Effector memory CD4-positive, alpha-beta T cell (primary cell): ENCODE measurements at regions not wholly inside any gene's neighbourhood (a gene's known extent, or its start where the extent isn't known, plus 50 kb on each side); places are given as distances from the start of the nearest gene placed in this dataset.

Experiments used
- DNase-seq, 3 donors: peaks; one replicate each; pipeline ENCODE4 v3.0.0-alpha.2; 2020
- H3K27ac ChIP-seq: 2 replicates; pipeline ENCODE4 v1.7.0; 2013; ENCODE audit warnings: mild to moderate bottlenecking, low read length, moderate library complexity; ENCODE audit not compliant: insufficient read depth, poor library complexity, severe bottlenecking
- H3K27me3 ChIP-seq: replicated peaks from 2 replicates; pipeline ENCODE4 v1.7.0; 2013; ENCODE audit warnings: mild to moderate bottlenecking, low read length; ENCODE audit not compliant: insufficient read depth, control insufficient read depth, poor library complexity, severe bottlenecking
- H3K36me3 ChIP-seq: 2 replicates; pipeline ENCODE4 v1.7.0; 2013; ENCODE audit warnings: mild to moderate bottlenecking, low read length, moderate library complexity; ENCODE audit not compliant: control insufficient read depth, insufficient read depth
- H3K4me1 ChIP-seq: 2 replicates; pipeline ENCODE4 v1.7.0; 2013; ENCODE audit warnings: low read length, mild to moderate bottlenecking; ENCODE audit not compliant: control insufficient read depth, insufficient read depth, poor library complexity, severe bottlenecking
- H3K4me3 ChIP-seq: 2 replicates; pipeline ENCODE4 v1.7.0; 2013; ENCODE audit warnings: low read length, low read depth, mild to moderate bottlenecking; ENCODE audit not compliant: insufficient read depth, poor library complexity, severe bottlenecking
- H3K9me3 ChIP-seq: 2 replicates; pipeline ENCODE4 v1.7.0; 2013; ENCODE audit warnings: mild to moderate bottlenecking, low read length, moderate library complexity; ENCODE audit not compliant: control insufficient read depth

GRCh38 chrX:74251006-74251930 is 52.7 kb upstream of the ZCCHC13 start:
- Histone ChIP-seq H3K27ac (no peak overlapping the region), H3K27me3 (no peaks in the 10 kb centered on the region), H3K4me3 (no peak overlapping the region), H3K4me1 (no peaks in the 10 kb centered on the region), H3K36me3 (no peaks in the 10 kb centered on the region), H3K9me3 (no peaks in the 10 kb centered on the region)
- no peak for DNase-seq

GRCh38 chrX:74250574-74250973 is 53.4 kb upstream of the ZCCHC13 start:
- Histone ChIP-seq H3K27me3 (no peaks in the 10 kb centered on the region), H3K4me1 (no peaks in the 10 kb centered on the region), H3K27ac (no peak overlapping the region), H3K36me3 (no peaks in the 10 kb centered on the region), H3K4me3 (no peak overlapping the region), H3K9me3 (no peaks in the 10 kb centered on the region)
- no peak for DNase-seq

- H3K4me3 ChIP-seq, result no peak overlapping the region
- no peak for DNase-seq
- no peaks in the 10 kb centered on the region for H3K27me3 ChIP-seq
- no peaks in the 10 kb centered on the region for H3K9me3 ChIP-seq
- H3K4me1 ChIP-seq, result no peaks in the 10 kb centered on the region
- H3K27ac ChIP-seq, result no peak overlapping the region
- no peaks in the 10 kb centered on the region for H3K36me3 ChIP-seq
These were observed 54.0 kb upstream of the ZCCHC13 start for GRCh38 chrX:74249963-74250362.

- no peaks in the 10 kb centered on the region for H3K36me3 ChIP-seq
- no peaks in the 10 kb centered on the region for H3K27me3 ChIP-seq
- DNase-seq, result no peak
- H3K9me3 ChIP-seq, result no peaks in the 10 kb centered on the region
- no peaks in the 10 kb centered on the region for H3K4me1 ChIP-seq
- H3K4me3 ChIP-seq, result no peak overlapping the region
- H3K27ac ChIP-seq, result no peak overlapping the region
These were observed 55.1 kb upstream of the ZCCHC13 start for GRCh38 chrX:74248889-74249288.

- peaks cover 6% of the 10 kb centered on the region for H3K36me3 ChIP-seq
- H3K27ac ChIP-seq, result no peak overlapping the region
- no peaks in the 10 kb centered on the region for H3K9me3 ChIP-seq
- no peak for DNase-seq
- no peaks in the 10 kb centered on the region for H3K4me1 ChIP-seq
- H3K4me3 ChIP-seq, result no peak overlapping the region
- no peaks in the 10 kb centered on the region for H3K27me3 ChIP-seq
These were observed 57.5 kb upstream of the ZCCHC13 start for GRCh38 chrX:74246524-74246923.

- Histone ChIP-seq H3K27me3 (no peaks in the 10 kb centered on the region), H3K27ac (no peak overlapping the region), H3K4me1 (no peaks in the 10 kb centered on the region), H3K36me3 (peaks cover 6% of the 10 kb centered on the region), H3K9me3 (no peaks in the 10 kb centered on the region), H3K4me3 (no peak overlapping the region)
- no peak for DNase-seq
These were observed 61.4 kb upstream of the ZCCHC13 start for GRCh38 chrX:74242484-74243138.

- Histone ChIP-seq H3K4me3 (no peak overlapping the region), H3K36me3 (peaks cover 6% of the 10 kb centered on the region), H3K4me1 (no peaks in the 10 kb centered on the region), H3K27me3 (no peaks in the 10 kb centered on the region), H3K27ac (no peak overlapping the region), H3K9me3 (no peaks in the 10 kb centered on the region)
- no peak for DNase-seq
These were observed 61.9 kb upstream of the ZCCHC13 start for GRCh38 chrX:74242050-74242449.

- Histone ChIP-seq H3K9me3 (no peaks in the 10 kb centered on the region), H3K4me3 (no peak overlapping the region), H3K27ac (no peak overlapping the region), H3K27me3 (no peaks in the 10 kb centered on the region), H3K36me3 (peaks cover 6% of the 10 kb centered on the region), H3K4me1 (no peaks in the 10 kb centered on the region)
- no peak for DNase-seq
These were observed 65.2 kb upstream of the ZCCHC13 start for GRCh38 chrX:74238771-74239170.

GRCh38 chrX:74234818-74235217 is 69.2 kb upstream of the ZCCHC13 start:
- no peaks in the 10 kb centered on the region for H3K36me3 ChIP-seq
- H3K27ac ChIP-seq, result no peak overlapping the region
- H3K4me1 ChIP-seq, result no peaks in the 10 kb centered on the region
- H3K4me3 ChIP-seq, result no peak overlapping the region
- H3K27me3 ChIP-seq, result no peaks in the 10 kb centered on the region
- H3K9me3 ChIP-seq, result no peaks in the 10 kb centered on the region
- DNase-seq, result no peak

GRCh38 chrX:74232859-74233258 is 71.1 kb upstream of the ZCCHC13 start:
- Histone ChIP-seq H3K4me1 (no peaks in the 10 kb centered on the region), H3K9me3 (no peaks in the 10 kb centered on the region), H3K27ac (no peak overlapping the region), H3K4me3 (no peak overlapping the region), H3K36me3 (no peaks in the 10 kb centered on the region), H3K27me3 (no peaks in the 10 kb centered on the region)
- DNase-seq, result no peak
